NK-92 treated with Interleukin-12 subunit alpha and Interleukin-12 subunit beta, amount 100 ng/mL, for 24 hours (cell line): ENCODE measurements at regions not wholly inside any gene's neighbourhood (a gene's known extent, or its start where the extent isn't known, plus 50 kb on each side); places are given as distances from the start of the nearest gene placed in this dataset.
"Not testable (repeated sequence)": the region's sequence is repeated elsewhere in the genome, so short reads cannot be mapped to it uniquely, and the experiment has no call there.

Experiments used
- DNase-seq: peaks from one replicate; lab custom pipeline; 2025; lab: John Stamatoyannopoulos, UW

DNA sequence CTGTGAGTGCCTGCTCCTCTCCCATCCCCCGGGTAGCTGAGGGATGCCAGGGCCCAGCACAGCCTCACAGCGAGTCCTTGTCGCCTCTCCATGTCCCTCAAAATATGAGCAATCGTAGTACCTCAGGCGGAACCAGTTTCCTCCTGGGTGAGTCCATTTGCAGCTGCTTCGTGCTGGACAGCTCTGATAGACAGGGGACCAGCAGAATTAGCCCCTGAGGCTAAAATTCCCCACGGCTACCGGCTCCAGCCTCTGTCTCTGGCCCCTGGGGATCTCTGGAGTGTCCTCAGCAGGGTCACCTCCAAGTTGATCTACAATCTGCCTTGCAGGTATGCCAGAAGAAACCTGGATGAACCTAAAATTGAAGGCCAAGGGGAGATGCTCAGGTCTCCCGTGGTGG lies 115.8 kb upstream of the FBXL7 start:
- no peak for DNase-seq

DNA sequence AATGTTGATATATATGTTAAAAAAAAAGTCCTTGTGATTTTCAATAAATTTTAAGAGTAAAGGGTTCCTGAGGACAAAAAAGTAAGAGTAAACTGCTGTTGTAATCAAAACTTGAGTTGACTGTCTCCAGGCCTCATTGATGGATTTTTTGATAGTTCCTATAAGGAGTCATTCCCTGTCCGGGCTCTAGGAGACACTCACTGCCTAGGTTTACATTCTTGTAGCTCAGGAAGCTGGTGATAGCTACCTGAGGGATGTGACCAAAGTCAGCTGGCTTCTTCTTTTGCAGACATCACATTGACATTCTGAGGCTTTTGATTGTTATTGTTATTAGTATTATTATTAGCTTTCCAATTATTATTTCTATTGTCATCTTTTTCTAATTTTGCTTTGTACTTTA lies 116.5 kb upstream of the FBXL7 start:
- DNase-seq = no peak

DNA sequence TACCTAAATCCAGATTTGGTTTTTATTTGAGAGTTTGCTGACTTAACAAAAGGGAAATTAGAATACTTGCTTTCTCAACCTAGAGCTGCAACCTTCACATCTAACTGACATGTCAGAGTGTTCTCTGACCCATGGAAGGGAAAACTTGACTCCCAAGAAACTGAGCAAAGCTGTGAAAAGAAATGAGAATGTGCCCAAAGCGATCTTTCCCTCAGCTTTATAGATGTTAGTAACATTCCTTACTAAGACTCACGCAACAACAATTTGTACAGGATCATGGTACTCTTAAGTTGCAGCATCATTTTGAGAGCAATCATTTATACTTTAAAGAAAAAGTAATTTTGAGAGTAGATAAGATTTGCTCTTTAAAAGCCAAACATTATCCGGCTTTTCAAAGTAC lies 117.0 kb upstream of the FBXL7 start:
- no peak for DNase-seq

DNA sequence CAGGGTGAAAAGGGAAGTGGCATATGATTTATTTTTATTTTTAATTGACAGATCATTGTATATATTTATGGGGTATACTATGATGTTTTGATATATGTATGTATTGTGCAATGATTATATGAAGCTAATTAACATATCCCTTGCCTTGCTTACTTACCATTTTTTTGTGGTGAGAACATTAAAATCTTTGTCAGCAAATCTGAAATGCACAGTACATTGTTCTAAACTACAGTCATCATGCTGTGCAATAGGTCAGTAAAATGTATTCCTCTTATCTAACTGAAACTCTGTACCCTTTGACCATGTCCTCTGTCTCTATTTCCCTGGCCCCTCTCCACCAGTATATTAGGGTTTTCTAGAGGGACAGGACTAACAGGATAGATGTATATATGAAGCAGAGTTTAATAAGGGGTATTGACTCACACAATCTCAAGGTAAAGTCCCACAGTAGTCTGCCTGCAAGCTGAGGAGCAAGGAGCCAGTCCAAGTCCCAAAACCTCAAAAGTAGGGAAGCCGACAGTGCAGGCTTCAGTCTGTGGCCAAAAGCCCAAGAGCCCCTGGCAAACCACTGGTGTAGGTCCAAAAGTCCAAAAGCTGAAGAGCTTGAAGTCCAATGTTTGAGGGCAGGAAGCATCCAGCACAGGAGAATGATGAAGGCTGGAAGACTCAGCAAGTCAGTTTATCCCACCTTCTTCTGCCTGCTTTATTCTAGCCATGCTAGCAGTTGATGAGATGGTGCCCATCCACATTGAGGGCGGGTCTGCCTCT lies 122.2 kb upstream of the FBXL7 start:
- DNase-seq = no peak

DNA sequence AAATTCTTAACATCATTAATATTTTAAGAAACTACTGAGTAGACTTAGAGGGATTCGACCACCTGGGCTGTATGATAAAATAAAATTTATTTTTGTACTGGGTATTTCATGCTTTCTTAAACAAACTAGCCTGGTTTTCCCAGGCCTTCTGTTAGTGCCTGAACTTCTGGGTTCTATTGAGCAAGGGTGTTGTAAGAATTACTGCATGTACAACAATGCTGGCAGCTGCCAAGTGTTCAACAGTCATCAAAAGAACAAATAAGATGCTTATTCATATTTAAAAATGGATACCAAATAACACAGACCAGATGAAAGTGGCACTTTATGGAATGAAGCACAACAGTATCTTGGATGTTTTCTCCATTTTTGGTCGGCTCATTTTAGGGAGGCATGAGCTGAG lies 123.2 kb upstream of the FBXL7 start:
- DNase-seq = no peak

DNA sequence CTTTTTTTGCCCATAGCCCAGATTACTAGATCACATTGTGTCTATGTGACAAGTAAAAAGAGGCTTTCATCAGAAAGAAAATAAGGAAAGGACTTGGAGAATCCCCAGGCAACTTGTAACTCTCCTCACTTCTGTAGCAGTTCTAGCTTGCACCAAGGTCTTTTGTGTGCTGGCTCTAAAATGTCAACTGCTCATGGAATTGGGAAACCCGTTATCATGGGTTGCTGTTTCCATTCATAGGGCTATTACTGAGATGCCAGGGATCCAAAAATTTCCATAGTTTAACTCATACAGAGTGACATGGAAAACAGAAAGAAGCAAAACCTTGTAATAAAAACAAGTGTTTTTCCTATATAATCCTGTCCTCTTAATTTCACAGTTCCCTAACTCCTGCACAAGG lies 123.9 kb upstream of the FBXL7 start:
- no peak for DNase-seq

DNA sequence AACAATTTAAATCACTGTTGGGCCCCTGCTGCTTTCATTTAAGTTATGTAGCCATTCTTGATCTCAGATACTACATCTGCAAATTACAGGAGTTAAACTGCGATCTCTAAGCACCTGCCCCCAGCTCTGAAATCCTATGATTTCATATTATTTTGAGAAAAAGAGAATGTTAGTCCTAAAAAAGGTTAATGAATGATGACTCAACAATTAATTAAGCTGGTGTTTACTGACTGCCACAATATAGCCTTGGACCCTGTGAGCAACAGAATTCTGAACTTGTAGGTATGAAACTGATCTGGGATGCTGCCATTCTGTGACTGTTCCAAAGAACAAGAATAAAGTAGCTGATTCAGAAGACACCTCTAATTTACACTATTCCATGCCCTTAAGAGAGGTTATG lies 124.4 kb upstream of the FBXL7 start:
- DNase-seq = no peak

DNA sequence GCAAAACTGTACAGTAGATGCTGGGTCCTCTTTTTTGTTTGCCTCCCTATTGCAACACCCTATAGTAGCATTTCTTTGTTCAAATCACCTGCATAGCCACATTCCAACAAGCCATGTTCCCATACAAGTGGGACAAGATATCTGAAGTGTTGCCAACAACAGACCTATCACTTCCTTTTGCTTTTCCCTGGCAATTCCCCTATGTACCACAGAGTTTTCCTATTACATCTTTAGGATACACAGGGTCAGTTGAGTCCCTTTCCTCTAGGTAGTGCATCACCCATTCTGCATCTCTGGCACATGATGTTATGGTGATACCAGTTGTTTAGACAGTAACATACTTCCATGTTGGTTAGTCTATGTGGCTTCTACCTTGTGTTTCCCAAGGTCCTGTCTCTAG lies 125.1 kb upstream of the FBXL7 start:
- DNase-seq = no peak

DNA sequence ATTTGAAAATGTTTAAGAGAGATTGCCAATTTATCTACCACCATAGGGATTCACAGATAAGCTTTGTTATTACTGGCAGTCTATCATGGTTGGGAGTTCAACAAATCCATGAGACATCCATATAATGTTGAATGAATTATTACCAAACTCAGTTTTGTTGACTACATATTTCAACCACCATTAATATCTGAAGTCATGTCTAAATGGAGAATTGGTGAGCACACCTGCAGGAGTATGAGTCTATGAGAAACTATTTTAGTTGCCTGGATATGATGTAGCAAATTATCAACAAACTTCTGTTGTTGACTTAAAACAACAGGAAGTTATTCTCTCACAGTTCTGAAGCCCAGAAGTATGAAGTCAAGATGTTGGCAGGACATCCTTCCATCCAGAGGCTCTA lies 126.8 kb upstream of the FBXL7 start:
- DNase-seq = no peak

DNA sequence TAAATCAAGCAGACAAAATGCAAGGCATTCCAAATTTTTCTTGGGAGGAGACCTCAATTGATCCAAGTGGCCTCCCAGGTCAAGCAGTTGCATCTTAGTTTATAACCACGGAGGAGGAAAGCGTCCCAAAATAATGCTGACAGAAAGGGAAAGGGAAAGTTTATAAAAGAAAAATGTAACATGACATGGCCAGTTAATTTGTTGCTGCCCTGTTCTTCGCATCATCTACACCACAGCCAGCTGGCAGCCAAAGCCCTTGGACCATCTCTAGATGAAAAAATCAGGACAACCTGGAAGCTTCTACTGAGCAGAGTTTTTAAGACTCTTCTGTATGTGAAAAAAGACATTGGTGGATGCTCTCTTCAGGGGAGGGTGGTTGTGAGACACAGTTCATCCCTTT lies 128.8 kb upstream of the FBXL7 start:
- no peak for DNase-seq

DNA sequence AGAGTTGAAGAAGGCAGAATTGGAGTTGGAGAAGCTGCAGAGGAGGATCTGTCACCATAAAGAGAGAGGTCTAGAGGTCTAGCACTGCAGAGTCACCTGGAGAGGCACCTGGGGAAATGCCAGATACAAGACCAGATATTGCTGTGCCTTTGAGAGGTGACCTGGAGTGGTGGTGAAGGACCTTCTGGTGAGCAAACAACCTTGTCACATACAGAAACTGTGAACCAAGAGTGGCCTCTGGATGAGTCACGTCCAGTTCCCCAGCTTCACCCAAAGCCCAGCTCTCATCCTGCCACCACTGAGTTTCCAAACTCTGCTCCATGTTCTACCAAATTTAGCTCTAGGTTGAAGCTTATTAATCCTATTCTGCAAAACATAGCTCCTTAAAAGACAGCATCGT lies 131.1 kb upstream of the FBXL7 start:
- no peak for DNase-seq

DNA sequence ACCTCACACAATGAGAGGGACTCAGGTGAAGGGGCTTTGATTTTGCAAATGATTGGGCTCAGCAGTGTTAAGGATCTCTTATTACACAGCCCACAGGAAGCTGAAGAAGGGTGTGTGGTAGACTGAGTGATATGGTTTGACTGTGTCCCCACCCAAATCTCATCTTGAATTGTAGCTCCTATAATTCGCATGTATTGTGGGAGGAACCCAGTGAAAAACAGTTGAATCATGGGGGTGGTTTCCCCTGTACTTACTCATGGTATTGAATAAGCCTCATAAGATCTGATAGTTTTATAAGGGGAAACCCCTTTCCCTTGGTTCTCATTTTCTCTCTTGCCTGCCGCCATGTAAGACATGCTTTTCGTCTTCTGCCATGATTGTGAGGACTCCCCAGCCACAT lies 132.5 kb upstream of the FBXL7 start:
- no peak for DNase-seq

DNA sequence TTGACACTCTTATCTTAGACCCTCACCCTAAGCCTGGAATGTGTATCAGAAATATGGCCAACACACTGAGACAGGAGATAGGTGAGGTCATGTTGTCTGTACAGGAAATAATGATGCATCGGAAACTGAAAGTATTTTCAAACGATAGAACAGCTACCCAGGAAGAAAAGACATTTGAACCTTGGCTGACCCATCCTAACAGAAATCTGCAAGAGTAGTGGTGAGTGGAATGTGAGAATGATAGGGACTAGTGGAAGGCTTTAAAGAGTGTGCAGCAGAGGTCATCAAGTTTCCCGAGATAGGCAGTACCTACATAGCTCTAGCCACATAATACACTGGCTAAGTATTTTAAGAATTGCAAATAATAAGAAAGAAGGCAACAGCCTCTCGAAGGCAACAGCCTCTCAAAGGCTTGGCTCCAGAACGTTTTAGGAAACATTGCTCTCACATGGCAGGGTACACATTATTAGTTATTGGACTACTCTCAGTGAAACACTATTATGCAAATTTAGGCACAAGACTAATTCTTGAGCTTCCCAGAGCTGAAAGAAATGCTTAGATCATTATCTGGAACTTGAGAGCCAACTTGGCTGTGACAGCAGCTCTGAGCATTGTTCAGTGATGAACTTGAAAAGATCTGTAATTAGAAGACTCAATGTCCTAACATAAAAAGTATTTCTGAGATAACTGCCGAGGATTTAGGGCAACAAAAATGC lies 133.1 kb upstream of the FBXL7 start:
- DNase-seq = no peak

DNA sequence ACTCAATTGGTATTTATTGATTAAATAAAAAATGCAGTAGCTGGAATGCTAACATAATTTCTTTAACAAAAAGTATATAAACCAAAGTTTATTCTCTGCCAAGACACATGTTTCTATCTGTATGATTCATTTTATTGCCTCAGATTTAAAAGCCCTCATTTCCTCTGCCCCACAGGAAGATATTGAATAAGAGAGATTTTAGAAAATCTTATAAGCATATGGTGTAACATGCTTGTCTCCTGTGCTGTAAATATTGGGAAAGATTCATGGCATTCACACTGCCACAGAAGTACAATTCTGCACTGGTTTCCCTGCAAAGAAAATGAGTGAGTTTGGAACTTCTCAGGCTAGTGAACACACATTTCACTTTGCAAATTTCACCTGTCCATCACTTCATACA lies 134.9 kb upstream of the FBXL7 start:
- no peak for DNase-seq

DNA sequence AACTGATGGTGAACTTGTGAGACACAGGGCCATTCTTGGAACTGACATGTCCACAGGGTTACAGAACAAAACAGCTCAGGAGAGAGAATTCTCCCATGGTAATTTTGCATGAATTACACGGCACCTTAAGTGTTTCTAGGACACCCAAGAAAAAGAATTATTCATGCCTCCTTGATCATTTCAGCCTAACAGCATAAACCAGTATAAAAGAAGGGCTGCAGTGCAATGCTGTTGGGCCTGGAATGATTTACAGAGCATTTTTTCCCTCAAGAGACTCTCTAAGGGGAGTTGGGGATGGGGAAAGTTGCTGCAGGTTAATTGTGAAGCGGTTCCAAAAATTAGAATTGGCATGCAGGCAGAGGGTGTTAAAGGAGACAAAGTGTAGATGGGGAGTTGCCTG lies 136.4 kb upstream of the FBXL7 start:
- DNase-seq = no peak

DNA sequence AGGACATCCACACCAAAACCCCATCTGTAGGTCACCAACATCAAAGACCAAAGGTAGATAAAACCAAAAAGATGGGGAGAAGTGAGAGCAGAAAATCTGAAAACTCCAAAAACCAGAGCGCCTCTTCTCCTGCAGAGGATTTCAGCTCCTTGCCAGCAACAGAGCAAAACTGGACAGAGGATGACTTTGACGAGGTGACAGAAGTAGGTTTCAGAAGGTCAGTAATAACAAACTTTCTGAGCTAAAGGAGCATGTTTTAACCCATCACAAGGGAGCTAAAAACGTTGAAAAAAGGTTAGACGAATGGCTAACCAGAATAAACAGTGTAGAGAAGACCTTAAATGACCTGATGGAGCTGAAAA lies 142.9 kb upstream of the FBXL7 start:
- not testable (repeated sequence) for DNase-seq

DNA sequence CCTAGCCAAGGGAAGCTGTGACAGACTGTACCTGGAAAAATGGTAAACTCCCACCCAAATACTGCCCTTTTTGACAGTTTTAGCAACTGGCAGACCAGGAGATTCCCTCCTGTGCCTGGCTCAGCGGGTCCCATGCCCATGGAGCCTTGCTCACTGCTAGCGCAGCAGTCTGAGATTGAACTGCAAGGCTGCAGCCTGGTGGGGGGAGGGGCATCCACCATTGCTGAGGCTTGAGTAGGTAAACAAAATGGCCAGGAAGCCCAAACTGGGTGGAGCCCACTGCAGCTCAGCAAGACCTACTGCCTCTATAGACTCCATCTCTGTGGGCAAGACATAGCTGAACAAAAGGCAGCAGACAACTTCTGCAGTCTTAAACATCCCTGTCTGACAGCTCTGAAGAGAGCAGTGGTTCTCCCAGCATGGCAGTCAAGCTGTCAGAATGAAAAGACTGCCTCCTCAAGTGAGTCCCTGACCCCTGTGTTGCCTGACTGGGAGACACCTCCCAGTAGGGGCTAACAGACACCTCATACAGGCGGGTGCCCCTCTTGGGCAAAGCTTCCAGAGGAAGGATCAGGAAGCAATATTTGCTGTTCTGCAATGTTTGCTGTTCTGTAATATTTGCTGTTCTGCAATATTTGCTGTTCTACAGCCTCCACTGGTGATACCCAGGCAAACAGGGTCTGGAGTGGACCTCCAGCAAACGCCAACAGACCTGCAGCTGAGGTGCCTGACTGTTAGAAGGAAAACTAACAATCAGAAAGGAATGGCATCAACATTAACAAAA lies 143.5 kb upstream of the FBXL7 start:
- not testable (repeated sequence) for DNase-seq

DNA sequence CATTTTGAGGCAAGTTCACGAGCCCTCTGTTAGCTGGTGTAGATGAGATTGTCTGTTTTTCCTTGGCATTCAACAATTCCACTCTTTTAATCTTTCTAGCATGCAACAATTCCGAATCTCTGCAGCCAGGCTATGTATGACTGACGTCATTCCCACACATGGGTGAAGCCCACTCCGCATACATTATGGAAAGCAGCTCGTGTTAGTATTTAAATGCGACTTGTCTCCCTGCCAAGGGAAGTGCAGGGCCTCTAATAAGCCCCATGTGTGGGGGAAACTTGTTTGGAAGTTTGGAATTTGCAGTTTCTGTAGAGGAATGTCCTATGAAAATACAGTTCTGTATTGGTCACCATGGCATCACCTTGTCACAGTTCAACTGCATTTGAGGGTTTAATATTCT lies 146.0 kb upstream of the FBXL7 start:
- no peak for DNase-seq

DNA sequence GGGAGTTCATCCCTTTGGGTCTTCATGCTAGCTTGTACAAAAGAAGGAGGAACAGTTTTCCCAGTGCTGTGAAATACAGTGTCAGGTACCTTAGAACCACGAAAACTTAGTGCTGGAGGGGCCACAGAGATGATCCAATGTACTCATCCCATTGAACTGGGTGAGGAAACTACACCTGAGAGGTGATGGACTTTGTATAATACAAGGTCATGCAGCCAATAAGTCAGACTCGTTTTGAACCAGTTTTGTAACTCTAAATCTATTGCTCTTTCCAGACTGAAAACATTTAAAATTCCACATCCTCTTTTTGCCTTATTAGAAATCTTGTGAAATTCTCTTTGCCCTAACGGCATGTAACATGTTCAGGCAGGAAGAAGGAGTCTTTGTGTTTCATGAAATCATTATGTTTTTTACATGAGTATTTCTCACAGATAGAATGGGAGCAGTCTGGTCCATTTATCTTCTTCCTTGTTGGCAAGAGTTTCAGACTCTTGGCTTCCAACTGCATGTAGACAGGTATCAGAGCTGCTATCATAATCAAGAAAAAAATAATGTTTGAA lies 146.8 kb upstream of the FBXL7 start:
- no peak for DNase-seq

DNA sequence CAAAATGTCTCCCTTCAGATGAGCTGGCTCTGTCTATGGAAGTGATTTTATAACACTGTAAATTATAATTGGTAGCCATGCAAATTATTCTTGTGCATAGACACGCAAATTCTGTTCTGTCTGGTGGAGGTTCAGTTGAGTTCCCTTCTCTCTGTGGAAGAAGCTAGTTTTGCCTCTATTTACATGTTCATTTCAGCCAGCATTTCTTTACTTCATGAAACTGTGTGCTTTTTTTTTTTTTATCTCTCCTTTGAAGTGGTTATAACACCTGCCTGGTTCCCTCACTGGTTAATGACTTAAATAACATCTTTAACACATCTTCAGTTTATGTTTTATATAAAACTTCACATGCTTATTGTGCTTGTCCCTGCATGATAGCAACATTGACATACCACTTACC lies 149.4 kb upstream of the FBXL7 start:
- DNase-seq = no peak

DNA sequence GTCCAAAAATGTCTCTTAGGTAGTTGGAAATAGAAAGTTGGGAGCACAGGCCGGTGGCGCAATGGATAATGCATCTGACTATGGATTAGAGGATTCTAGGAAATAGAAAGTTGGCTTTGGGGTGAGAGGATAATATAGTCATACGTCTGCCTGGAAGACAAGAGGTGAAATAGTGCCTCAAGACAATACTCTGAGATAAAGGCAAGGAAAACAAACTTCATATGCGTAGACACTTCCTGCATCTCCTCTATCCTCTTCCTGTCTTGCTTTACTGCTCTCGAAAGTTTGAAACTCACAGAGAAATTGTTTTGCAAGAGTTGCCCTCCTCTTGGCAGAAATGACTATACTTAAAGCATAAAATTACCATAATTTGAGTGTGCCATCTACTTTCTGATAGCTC lies 153.2 kb upstream of the FBXL7 start:
- DNase-seq = no peak

DNA sequence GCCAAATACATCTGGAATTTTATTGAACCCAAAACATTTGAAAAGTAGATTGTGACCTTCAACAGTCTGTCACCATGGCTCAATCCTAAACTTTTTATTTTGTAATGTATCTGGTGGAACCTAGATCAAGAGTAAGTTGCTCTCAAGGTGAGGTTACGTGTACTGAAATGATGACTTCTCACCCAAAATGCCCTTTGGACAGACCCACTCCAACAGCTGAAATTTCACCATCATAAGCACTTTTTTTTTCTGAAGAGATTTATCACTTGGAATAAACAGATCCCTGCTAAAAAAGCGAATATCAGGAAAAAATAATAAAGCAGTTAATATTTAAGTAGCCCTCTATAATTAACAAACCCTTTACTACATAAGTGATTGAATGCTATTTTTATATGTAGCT lies 155.0 kb upstream of the FBXL7 start:
- DNase-seq = no peak

DNA sequence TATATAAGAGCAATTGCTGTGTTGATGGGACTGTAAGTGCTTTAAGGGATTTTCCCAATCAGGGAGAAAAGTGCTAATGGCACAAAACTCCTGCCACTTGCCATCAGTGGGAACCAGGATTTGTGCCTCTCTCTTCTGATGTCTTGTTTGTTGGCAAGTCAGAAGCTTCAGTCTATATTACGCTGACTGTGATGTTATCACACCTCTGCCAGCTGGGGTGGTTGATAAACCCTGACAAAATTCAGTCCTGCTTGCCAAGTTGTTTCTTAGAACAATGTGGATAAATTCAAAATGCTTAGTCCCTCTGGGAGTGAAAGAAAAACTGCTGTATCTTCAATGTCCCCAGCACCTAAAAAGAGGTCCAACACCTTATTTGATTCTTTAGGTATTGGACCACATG lies 161.4 kb upstream of the FBXL7 start:
- DNase-seq = no peak
